ENCODE measurements at regions not wholly inside any gene's neighbourhood (a gene's known extent, or its start where the extent isn't known, plus 50 kb on each side); places are given as distances from the start of the nearest gene placed in this dataset.

DNA sequence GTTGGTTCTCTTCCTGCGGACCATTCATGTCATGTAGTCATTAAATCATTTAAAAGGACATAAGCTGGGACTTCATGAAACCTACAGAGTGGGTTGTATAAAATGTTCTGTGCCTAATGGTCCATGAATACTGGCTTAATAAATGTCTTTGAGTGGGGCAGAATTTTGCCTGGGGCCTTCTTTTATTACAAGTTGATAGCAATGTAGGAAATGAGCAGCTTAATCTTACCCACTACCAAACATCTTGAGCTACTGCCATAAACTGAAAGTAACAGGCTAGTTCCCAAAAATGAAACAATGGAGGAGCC lies 130.9 kb downstream of the TMEM17 start:
- Mint-ChIP-seq H3K27me3 (no peaks in the 10 kb centered on the region), H3K27ac (no peak overlapping the region), H3K4me3 (no peak overlapping the region), H3K36me3 (ENCODE audit: insufficient read depth) (no peaks in the 10 kb centered on the region), H3K4me1 (ENCODE audit: low read depth in 2 of 2) (no peaks in the 10 kb centered on the region), H3K9me3 (peaks cover 3 to 9% of the 10 kb centered on the region in 2 donors)
- DNase-seq = no peak
- no peak for ATAC-seq (replicated peaks)

DNA sequence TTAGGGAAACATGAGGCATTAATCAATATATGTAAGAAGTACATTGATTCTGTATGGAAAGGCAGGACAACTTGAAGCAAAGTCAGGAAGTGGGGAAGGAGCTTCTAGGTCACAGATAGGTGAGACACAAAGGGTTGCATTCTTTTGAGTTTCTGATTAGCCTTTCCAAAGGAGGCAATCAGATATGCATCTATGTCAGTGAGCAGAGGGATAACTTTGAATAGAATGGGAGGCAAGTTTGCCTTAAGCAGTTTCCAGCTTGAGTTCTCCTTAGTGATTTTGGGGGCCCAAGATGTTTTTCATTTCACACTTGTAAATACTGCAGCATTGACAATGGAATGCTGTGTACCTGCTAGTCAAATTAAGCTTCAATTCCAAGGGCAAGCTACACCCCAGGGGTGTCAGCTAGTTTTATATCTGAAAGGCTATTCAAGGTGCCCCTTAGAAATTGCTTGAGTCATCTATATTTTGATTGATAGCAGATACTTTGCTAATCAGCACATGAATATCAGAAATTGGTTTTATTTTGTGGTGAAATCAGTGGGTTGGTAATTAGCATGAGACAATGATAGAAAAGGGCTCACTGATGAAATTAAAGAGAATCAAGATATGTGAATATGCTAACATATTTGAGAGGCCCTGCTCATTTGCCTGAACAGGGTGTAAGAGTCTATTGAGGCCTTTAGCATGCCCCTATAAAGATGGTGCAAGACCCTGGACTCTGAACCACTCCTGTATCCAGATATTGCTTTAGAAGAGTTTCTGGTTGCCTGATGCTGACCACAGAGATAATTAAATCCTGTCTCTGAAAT lies 131.5 kb downstream of the TMEM17 start:
- Mint-ChIP-seq H3K36me3 (ENCODE audit: insufficient read depth) (no peaks in the 10 kb centered on the region), H3K4me3 (no peak overlapping the region), H3K27ac (no peak overlapping the region), H3K4me1 (ENCODE audit: low read depth in 2 of 2) (peaks cover 0 to 2% of the 10 kb centered on the region in 2 donors), H3K9me3 (peaks cover 3 to 9% of the 10 kb centered on the region in 2 donors), H3K27me3 (no peaks in the 10 kb centered on the region)
- no peak for DNase-seq
- ATAC-seq (replicated peaks) = no peak

GRCh38 chr2:62372824-62373223 lies 133.2 kb downstream of the TMEM17 start:
- H3K27ac Mint-ChIP-seq = no peak overlapping the region
- peaks cover 3 to 9% of the 10 kb centered on the region in 2 donors for H3K9me3 Mint-ChIP-seq

DNA sequence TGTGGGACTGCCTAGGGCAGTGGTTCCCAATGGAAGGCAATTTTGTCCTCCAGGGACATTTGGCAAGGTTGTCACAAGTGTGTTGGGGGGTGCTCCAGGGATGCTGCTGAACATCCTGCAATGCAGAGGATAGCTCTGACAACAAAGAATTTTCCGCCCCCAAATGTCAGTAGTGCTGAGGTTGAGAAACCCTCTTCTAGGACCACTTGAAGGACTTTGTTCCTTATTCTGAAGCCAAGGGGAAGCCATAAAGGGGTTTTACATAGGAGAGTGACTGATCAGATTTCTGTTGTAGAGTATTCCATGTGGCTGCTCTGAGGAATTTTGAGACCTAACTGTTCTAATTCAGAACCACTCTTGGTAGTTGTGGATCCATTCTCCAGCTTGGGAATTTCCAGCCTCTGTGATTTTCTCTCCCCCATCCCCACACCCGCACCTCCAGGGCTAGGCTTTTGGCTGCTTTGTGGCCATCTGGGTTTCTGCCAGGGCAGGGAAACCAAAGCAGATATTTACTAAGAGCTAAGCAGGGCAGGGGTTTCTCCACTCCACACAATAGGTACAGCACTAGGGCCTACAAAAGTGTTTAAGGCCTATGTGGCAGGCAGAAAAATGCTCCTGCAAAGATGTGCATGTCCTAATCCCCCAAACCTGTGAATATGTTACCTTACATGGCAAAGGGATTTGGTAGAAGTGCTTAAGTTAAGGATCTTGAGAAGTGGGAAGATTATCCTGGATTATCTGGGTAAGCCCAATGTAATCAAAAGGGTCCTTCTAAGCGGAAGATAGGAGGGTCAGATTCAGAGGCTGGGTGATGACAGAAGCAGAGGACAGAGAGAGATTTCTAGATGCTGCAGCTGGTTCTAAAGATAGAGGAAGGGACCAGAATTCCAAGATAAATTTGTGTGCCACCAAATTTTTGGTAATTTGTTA lies 135.4 kb downstream of the TMEM17 start:
- H3K4me1 Mint-ChIP-seq (ENCODE audit: low read depth in 2 of 2) = peaks cover 0 to 2% of the 10 kb centered on the region in 2 donors
- no peak overlapping the region for H3K4me3 Mint-ChIP-seq
- ATAC-seq (replicated peaks) = no peak
- H3K36me3 Mint-ChIP-seq (ENCODE audit: insufficient read depth) = no peaks in the 10 kb centered on the region
- H3K27me3 Mint-ChIP-seq = no peaks in the 10 kb centered on the region
- H3K9me3 Mint-ChIP-seq = peaks cover 3 to 9% of the 10 kb centered on the region in 2 donors
- no peak for DNase-seq
- no peak overlapping the region for H3K27ac Mint-ChIP-seq

More at GRCh38 chr2:62372824-62373223, 133.2 kb downstream of the TMEM17 start:
- Mint-ChIP-seq H3K4me3 (no peak overlapping the region), H3K27me3 (no peaks in the 10 kb centered on the region), H3K36me3 (ENCODE audit: insufficient read depth) (no peaks in the 10 kb centered on the region), H3K4me1 (ENCODE audit: low read depth in 2 of 2) (peaks cover 0 to 2% of the 10 kb centered on the region in 2 donors)
- no peak for DNase-seq
- ATAC-seq (replicated peaks) = no peak

DNA sequence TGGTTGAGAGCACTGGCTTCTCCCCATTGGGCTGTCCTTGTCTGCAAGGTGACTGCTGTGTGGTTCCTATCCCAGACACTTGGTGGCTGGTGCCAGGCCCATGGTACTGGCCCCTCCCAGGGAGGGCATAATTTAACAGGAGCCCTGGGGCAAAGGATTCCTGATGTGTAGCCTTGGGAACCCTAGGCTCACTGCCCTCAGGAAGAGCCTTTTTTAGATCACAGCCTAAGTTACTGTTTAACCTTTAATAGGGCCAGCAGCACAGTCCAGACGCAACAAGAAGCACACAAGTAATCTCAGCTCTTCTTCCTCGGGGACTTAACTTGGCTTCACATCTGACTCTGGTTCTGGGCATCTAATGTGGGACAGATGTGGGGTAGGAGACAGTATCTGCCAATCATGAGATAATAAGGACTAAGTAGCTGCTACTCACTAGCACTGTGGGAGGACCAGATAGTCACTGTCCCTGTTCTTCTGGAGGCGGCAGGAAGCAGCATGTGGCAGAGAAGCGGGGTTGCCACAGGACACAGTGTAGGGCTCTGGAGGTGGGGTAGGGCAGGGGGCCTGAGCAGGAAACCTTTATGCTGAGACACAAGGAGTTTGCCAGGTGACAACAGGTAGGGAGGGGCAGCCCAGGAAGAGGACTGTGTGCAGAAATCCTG lies 136.3 kb downstream of the TMEM17 start:
- Mint-ChIP-seq H3K27me3 (no peaks in the 10 kb centered on the region), H3K36me3 (ENCODE audit: insufficient read depth) (no peaks in the 10 kb centered on the region), H3K4me3 (no peak overlapping the region), H3K27ac (peak overlapping the region in 1 of 2 donors; percentile 2), H3K9me3 (peaks cover 3 to 9% of the 10 kb centered on the region in 2 donors), H3K4me1 (ENCODE audit: low read depth in 2 of 2) (peaks cover 0 to 2% of the 10 kb centered on the region in 2 donors)
- no peak for ATAC-seq (replicated peaks)
- DNase-seq = no peak

GRCh38 chr2:62364791-62365528 lies 141.0 kb downstream of the TMEM17 start:
- Mint-ChIP-seq H3K9me3 (no peaks in the 10 kb centered on the region), H3K27ac (no peak overlapping the region), H3K36me3 (ENCODE audit: insufficient read depth) (no peaks in the 10 kb centered on the region), H3K27me3 (no peaks in the 10 kb centered on the region), H3K4me3 (no peak overlapping the region), H3K4me1 (ENCODE audit: low read depth in 2 of 2) (peaks cover 0 to 2% of the 10 kb centered on the region in 2 donors)
- DNase-seq (no peak), ATAC-seq (replicated peaks) (no peak)

- Mint-ChIP-seq H3K9me3 (no peaks in the 10 kb centered on the region), H3K27ac (no peak overlapping the region), H3K36me3 (ENCODE audit: insufficient read depth) (peaks cover under 1% of the 10 kb centered on the region), H3K27me3 (no peaks in the 10 kb centered on the region), H3K4me1 (ENCODE audit: low read depth in 2 of 2) (no peaks in the 10 kb centered on the region), H3K4me3 (no peak overlapping the region)
- no peak for DNase-seq
- ATAC-seq (replicated peaks) = no peak
These were observed 142.8 kb downstream of the TMEM17 start for GRCh38 chr2:62363166-62363565.

DNA sequence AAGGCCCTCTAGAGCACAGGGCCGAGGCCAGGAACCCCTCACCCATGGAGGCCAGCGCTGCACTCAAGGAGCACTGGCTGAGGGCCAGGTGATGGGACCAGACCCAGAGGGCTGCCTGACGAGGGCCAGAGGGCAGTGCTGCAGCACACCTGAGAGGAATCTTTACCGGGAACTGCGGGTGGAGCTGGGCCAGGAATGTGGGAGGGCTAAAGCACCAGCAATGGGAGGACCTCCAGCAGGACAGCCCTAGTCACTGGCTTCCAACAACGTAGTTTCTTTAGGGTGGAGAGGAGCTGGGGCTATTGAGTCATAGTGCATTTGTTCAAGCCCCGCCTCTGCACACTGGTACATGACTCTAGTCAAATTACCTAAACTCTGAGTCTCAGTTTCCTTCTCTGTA lies 143.4 kb downstream of the TMEM17 start:
- DNase-seq = no peak
- H3K36me3 Mint-ChIP-seq (ENCODE audit: insufficient read depth) = peaks cover 4% of the 10 kb centered on the region
- no peaks in the 10 kb centered on the region for H3K4me1 Mint-ChIP-seq (ENCODE audit: low read depth in 2 of 2)
- ATAC-seq (replicated peaks) = no peak
- H3K9me3 Mint-ChIP-seq = no peaks in the 10 kb centered on the region
- H3K4me3 Mint-ChIP-seq = no peak overlapping the region
- H3K27ac Mint-ChIP-seq = no peak overlapping the region
- no peaks in the 10 kb centered on the region for H3K27me3 Mint-ChIP-seq

DNA sequence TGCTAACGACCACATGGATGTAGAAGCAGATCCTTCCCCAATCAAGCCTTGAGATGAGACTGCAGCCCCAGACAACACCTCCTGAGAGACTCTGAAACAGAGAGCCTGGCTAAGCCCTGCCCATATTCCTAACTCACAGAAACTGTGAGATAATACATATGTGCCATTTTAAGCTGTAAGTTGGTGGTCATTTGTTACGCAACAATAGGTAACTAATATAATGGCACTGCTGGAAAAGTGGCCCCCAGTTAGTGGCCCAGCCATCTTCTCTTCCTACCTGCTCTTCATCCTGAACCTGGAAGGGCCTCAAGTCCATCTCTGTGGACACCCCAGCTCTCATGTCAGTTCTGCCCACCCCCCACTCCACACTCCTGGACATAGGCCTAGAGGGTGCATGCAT lies 144.0 kb downstream of the TMEM17 start:
- Mint-ChIP-seq H3K36me3 (ENCODE audit: insufficient read depth) (peaks cover 4% of the 10 kb centered on the region), H3K4me1 (ENCODE audit: low read depth in 2 of 2) (no peaks in the 10 kb centered on the region), H3K4me3 (no peak overlapping the region), H3K9me3 (no peaks in the 10 kb centered on the region), H3K27ac (no peak overlapping the region), H3K27me3 (no peaks in the 10 kb centered on the region)
- DNase-seq (no peak), ATAC-seq (replicated peaks) (no peak)

- Mint-ChIP-seq H3K4me1 (ENCODE audit: low read depth in 2 of 2) (no peaks in the 10 kb centered on the region), H3K9me3 (peaks cover 0 to 1% of the 10 kb centered on the region in 2 donors), H3K27ac (no peak overlapping the region), H3K27me3 (no peaks in the 10 kb centered on the region), H3K36me3 (ENCODE audit: insufficient read depth) (peaks cover 4% of the 10 kb centered on the region), H3K4me3 (no peak overlapping the region)
- ATAC-seq (replicated peaks) = no peak
- DNase-seq = no peak
These were observed 151.0 kb downstream of the TMEM17 start for GRCh38 chr2:62354771-62355561.

- H3K27me3 Mint-ChIP-seq = no peaks in the 10 kb centered on the region
- DNase-seq = no peak
- no peaks in the 10 kb centered on the region for H3K4me1 Mint-ChIP-seq (ENCODE audit: low read depth in 2 of 2)
- no peak overlapping the region for H3K4me3 Mint-ChIP-seq
- H3K36me3 Mint-ChIP-seq (ENCODE audit: insufficient read depth) = no peaks in the 10 kb centered on the region
- H3K27ac Mint-ChIP-seq = no peak overlapping the region
- H3K9me3 Mint-ChIP-seq = peaks cover 0 to 1% of the 10 kb centered on the region in 2 donors
- ATAC-seq (replicated peaks) = no peak
These were observed 154.0 kb downstream of the TMEM17 start for GRCh38 chr2:62352031-62352430.

- DNase-seq = no peak
- Mint-ChIP-seq H3K27ac (no peak overlapping the region), H3K4me3 (no peak overlapping the region), H3K27me3 (no peaks in the 10 kb centered on the region), H3K9me3 (peaks cover 0 to 1% of the 10 kb centered on the region in 2 donors), H3K4me1 (ENCODE audit: low read depth in 2 of 2) (no peaks in the 10 kb centered on the region), H3K36me3 (ENCODE audit: insufficient read depth) (no peaks in the 10 kb centered on the region)
- ATAC-seq (replicated peaks) = no peak
These were observed 153.9 kb downstream of the B3GNT2 start for GRCh38 chr2:62349788-62350187.

Data from effector memory CD8-positive, alpha-beta T cell (primary cell).